ENCODE measurements at regions not wholly inside any gene's neighbourhood (a gene's known extent, or its start where the extent isn't known, plus 50 kb on each side); places are given as distances from the start of the nearest gene placed in this dataset.

GRCh38 chr16:26961459-26961858 is 105.3 kb upstream of the C16orf82 start:
- DNase-seq (ENCODE audit: extremely low read depth, low read depth) = no peak

GRCh38 chr16:26963109-26963508 is 103.6 kb upstream of the C16orf82 start:
- TF ChIP-seq CTCF (IDR thresholded peaks at IDR 0.05; ENCODE audit: low read depth, low read length, missing control alignments) = peak; percentile 16
- DNase-seq (ENCODE audit: extremely low read depth, low read depth) = no peak
- H3K4me3 ChIP-seq (replicated peaks; ENCODE audit: low read depth, low read length) = no peak overlapping the region

More at GRCh38 chr16:26961459-26961858, 105.3 kb upstream of the C16orf82 start:
- no peak overlapping the region for H3K4me3 ChIP-seq (replicated peaks; ENCODE audit: low read depth, low read length)
- no peak for TF ChIP-seq CTCF (IDR thresholded peaks at IDR 0.05; ENCODE audit: low read depth, low read length, missing control alignments)

GRCh38 chr16:26969589-26970231 is 97.0 kb upstream of the C16orf82 start:
- TF ChIP-seq CTCF (IDR thresholded peaks at IDR 0.05; ENCODE audit: low read depth, low read length, missing control alignments) = no peak
- DNase-seq (ENCODE audit: extremely low read depth, low read depth) = no peak
- H3K4me3 ChIP-seq (replicated peaks; ENCODE audit: low read depth, low read length) = no peak overlapping the region

GRCh38 chr16:26970292-26970691 is 96.4 kb upstream of the C16orf82 start:
- DNase-seq (ENCODE audit: extremely low read depth, low read depth) = no peak
- no peak for TF ChIP-seq CTCF (IDR thresholded peaks at IDR 0.05; ENCODE audit: low read depth, low read length, missing control alignments)
- H3K4me3 ChIP-seq (replicated peaks; ENCODE audit: low read depth, low read length) = no peak overlapping the region

- no peak for TF ChIP-seq CTCF (IDR thresholded peaks at IDR 0.05; ENCODE audit: low read depth, low read length, missing control alignments)
Observed at GRCh38 chr16:26976873-26977272, 89.9 kb upstream of the C16orf82 start.

GRCh38 chr16:26981266-26981938 is 85.3 kb upstream of the C16orf82 start:
- TF ChIP-seq CTCF (IDR thresholded peaks at IDR 0.05; ENCODE audit: low read depth, low read length, missing control alignments) = no peak
- no peak for DNase-seq (ENCODE audit: extremely low read depth, low read depth)
- no peak overlapping the region for H3K4me3 ChIP-seq (replicated peaks; ENCODE audit: low read depth, low read length)

More at GRCh38 chr16:26976873-26977272, 89.9 kb upstream of the C16orf82 start:
- no peak for DNase-seq (ENCODE audit: extremely low read depth, low read depth)
- H3K4me3 ChIP-seq (replicated peaks; ENCODE audit: low read depth, low read length) = no peak overlapping the region

Measured in HFF-Myc (cell line).